ENCODE measurements at regions not wholly inside any gene's neighbourhood (a gene's known extent, or its start where the extent isn't known, plus 50 kb on each side); places are given as distances from the start of the nearest gene placed in this dataset.

DNA sequence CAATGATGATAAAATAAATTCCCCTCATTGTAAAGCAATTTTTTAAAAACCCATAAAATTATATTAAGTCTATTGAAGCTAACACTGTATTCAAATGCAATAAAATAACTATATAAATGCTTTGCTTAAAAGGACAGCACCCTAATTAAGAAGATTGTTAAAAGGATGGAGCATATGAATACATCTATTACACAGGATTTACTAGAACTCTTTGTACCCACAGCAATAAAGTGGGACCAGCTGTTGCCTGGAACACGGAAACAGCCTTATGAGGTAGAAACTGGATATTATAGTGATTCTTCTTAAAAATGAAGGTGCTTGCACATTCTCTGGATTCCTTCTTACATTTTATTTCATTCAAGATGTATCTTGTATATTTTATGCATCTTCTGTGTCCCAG is 298.7 kb upstream of the KLF3 start:
- TF ChIP-seq GATA2 (IDR thresholded peaks at IDR 0.05; ENCODE audit: low read depth, low read length) (no peak), GATA3 (IDR thresholded peaks at IDR 0.05; ENCODE audit: low read depth, low read length) (no peak)

Measured in SH-SY5Y (cell line).